Uterus (tissue), 2 donors: ENCODE measurements at regions not wholly inside any gene's neighbourhood (a gene's known extent, or its start where the extent isn't known, plus 50 kb on each side); places are given as distances from the start of the nearest gene placed in this dataset.
"Not testable (repeated sequence)": the region's sequence is repeated elsewhere in the genome, so short reads cannot be mapped to it uniquely, and the experiment has no call there.

Source experiments
- POLR2A ChIP-seq, 2 donors: fragments of 450-650 bp; IDR thresholded peaks; one replicate each; pipeline ENCODE4 v1.6.1; 2016; ENCODE audit warnings: antibody characterized with exemption in 2 of 2, mild to moderate bottlenecking in 1 of 2, moderate library complexity in 1 of 2
- TF ChIP-seq, protein P1 (sequence below), 4 experiments: fragments of 200-600 bp in 2 of 4; fragments of 450-650 bp in 2 of 4; sonication (generic) in 2 of 4; IDR thresholded peaks; one replicate each; pipeline ENCODE4 v1.5.1; 2016 to 2019; ENCODE audit warnings: antibody characterized with exemption in 4 of 4, mild to moderate bottlenecking in 2 of 4, moderate library complexity in 1 of 4

- not testable (repeated sequence) for TF ChIP-seq POLR2A (IDR thresholded peaks at IDR 0.05)
- TF ChIP-seq, protein P1, sequence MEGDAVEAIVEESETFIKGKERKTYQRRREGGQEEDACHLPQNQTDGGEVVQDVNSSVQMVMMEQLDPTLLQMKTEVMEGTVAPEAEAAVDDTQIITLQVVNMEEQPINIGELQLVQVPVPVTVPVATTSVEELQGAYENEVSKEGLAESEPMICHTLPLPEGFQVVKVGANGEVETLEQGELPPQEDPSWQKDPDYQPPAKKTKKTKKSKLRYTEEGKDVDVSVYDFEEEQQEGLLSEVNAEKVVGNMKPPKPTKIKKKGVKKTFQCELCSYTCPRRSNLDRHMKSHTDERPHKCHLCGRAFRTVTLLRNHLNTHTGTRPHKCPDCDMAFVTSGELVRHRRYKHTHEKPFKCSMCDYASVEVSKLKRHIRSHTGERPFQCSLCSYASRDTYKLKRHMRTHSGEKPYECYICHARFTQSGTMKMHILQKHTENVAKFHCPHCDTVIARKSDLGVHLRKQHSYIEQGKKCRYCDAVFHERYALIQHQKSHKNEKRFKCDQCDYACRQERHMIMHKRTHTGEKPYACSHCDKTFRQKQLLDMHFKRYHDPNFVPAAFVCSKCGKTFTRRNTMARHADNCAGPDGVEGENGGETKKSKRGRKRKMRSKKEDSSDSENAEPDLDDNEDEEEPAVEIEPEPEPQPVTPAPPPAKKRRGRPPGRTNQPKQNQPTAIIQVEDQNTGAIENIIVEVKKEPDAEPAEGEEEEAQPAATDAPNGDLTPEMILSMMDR (IDR thresholded peaks at IDR 0.05): not testable (repeated sequence)
Observed at GRCh38 chr21:8427790-8428667, 2093.4 kb upstream of the TPTE start.
